H9 (cell line): ENCODE measurements at regions not wholly inside any gene's neighbourhood (a gene's known extent, or its start where the extent isn't known, plus 50 kb on each side); places are given as distances from the start of the nearest gene placed in this dataset.

Experiments used
- DNase-seq: peaks from one replicate; pipeline ENCODE4 v3.0.0-alpha.2; 2017
- H2AFZ ChIP-seq: one replicate; pipeline ENCODE4 v1.6.1; 2013; ENCODE audit warnings: mild to moderate bottlenecking, low read length, control low read depth, moderate library complexity
- H2AK5ac ChIP-seq: 2 replicates; pipeline ENCODE4 v1.6.1; 2013; ENCODE audit warnings: low read length, control low read depth, mixed read lengths; ENCODE audit not compliant: insufficient read length
- H2BK120ac ChIP-seq: one replicate; pipeline ENCODE4 v1.6.1; 2013; ENCODE audit warnings: low read depth, mild to moderate bottlenecking, low read length, control low read depth, inconsistent platforms; ENCODE audit not compliant: poor library complexity, severe bottlenecking
- H2BK12ac ChIP-seq: 2 replicates; pipeline ENCODE4 v1.6.1; 2013; ENCODE audit warnings: low read length, control low read depth, mixed read lengths, low read depth; ENCODE audit not compliant: insufficient read length
- H2BK15ac ChIP-seq: 2 replicates; pipeline ENCODE4 v1.6.1; 2013; ENCODE audit warnings: low read depth, low read length, control low read depth
- H2BK20ac ChIP-seq: one replicate; pipeline ENCODE4 v1.6.1; 2013; ENCODE audit warnings: low read depth, mild to moderate bottlenecking, low read length, control low read depth, inconsistent platforms; ENCODE audit not compliant: poor library complexity, severe bottlenecking
- H2BK5ac ChIP-seq: 2 replicates; pipeline ENCODE4 v1.6.1; 2013; ENCODE audit warnings: low read length, control low read depth, mixed read lengths; ENCODE audit not compliant: insufficient read length
- H3K14ac ChIP-seq: 2 replicates; pipeline ENCODE4 v1.6.1; 2013; ENCODE audit warnings: low read length, control low read depth; ENCODE audit not compliant: insufficient read depth
- H3K18ac ChIP-seq: 2 replicates; pipeline ENCODE4 v1.6.1; 2013; ENCODE audit warnings: low read depth, mild to moderate bottlenecking, mixed read lengths, low read length, control low read depth; ENCODE audit not compliant: insufficient read length
- H3K23ac ChIP-seq: 2 replicates; pipeline ENCODE4 v1.6.1; 2013; ENCODE audit warnings: low read length, control low read depth, mixed read lengths, low read depth; ENCODE audit not compliant: insufficient read length
- H3K23me2 ChIP-seq: 2 replicates; pipeline ENCODE4 v1.6.1; 2013; ENCODE audit warnings: low read depth, mild to moderate bottlenecking, mixed read lengths, low read length, control low read depth; ENCODE audit not compliant: insufficient read length, poor library complexity, severe bottlenecking
- H3K27ac ChIP-seq: 2 replicates; pipeline ENCODE4 v1.5.1; 2013; ENCODE audit warnings: low read length, control low read depth, mixed read lengths, low read depth; ENCODE audit not compliant: insufficient read length
- H3K27me3 ChIP-seq: 2 replicates; pipeline ENCODE4 v1.6.1; 2013; ENCODE audit warnings: low read length, control low read depth, inconsistent platforms; ENCODE audit not compliant: insufficient read depth
- H3K4ac ChIP-seq: 2 replicates; pipeline ENCODE4 v1.6.1; 2013; ENCODE audit warnings: low read depth, mild to moderate bottlenecking, control low read depth, inconsistent platforms, low read length, moderate library complexity
- H3K4me1 ChIP-seq: 2 replicates; pipeline ENCODE4 v1.6.1; 2013; ENCODE audit warnings: low read length, control low read depth, inconsistent platforms; ENCODE audit not compliant: insufficient read depth
- H3K4me2 ChIP-seq: 2 replicates; pipeline ENCODE4 v1.6.1; 2013; ENCODE audit warnings: low read length, control low read depth, mixed read lengths; ENCODE audit not compliant: insufficient read length, insufficient read depth
- H3K56ac ChIP-seq: 2 replicates; pipeline ENCODE4 v1.6.1; 2013; ENCODE audit warnings: low read depth, mild to moderate bottlenecking, mixed read lengths, low read length, control low read depth; ENCODE audit not compliant: insufficient read length
- H3K79me1 ChIP-seq: 2 replicates; pipeline ENCODE4 v1.6.1; 2013; ENCODE audit warnings: low read depth, mild to moderate bottlenecking, moderate library complexity, low read length, control low read depth, inconsistent platforms; ENCODE audit not compliant: insufficient read depth, poor library complexity, severe bottlenecking
- H3K79me2 ChIP-seq: 2 replicates; pipeline ENCODE4 v1.6.1; 2013; ENCODE audit warnings: low read length, control low read depth, inconsistent platforms; ENCODE audit not compliant: insufficient read depth
- H3K9ac ChIP-seq: 2 replicates; pipeline ENCODE4 v1.6.1; 2013; ENCODE audit warnings: low read length, control low read depth, mixed read lengths; ENCODE audit not compliant: insufficient read length; ENCODE audit errors: extremely low read depth
- H3K9me3 ChIP-seq: one replicate; pipeline ENCODE4 v1.6.1; 2013; ENCODE audit warnings: low read depth, low read length, inconsistent platforms; ENCODE audit not compliant: control insufficient read depth
- H3T11ph ChIP-seq: one replicate; pipeline ENCODE4 v1.6.1; 2013; ENCODE audit warnings: mild to moderate bottlenecking, low read length, control low read depth, inconsistent platforms
- H4K20me1 ChIP-seq: one replicate; pipeline ENCODE4 v1.6.1; 2013; ENCODE audit not compliant: control insufficient read depth, insufficient read length, insufficient read depth
- H4K5ac ChIP-seq: 2 replicates; pipeline ENCODE4 v1.6.1; 2013; ENCODE audit warnings: low read depth, mild to moderate bottlenecking, mixed read lengths, low read length, control low read depth; ENCODE audit not compliant: insufficient read length
- H4K8ac ChIP-seq: replicated peaks from 2 replicates; pipeline ENCODE4 v1.6.1; 2013; ENCODE audit warnings: low read length, control low read depth, mixed read lengths, low read depth; ENCODE audit not compliant: insufficient read length
- H4K91ac ChIP-seq: 2 replicates; pipeline ENCODE4 v1.6.1; 2013; ENCODE audit warnings: low read depth, mild to moderate bottlenecking, moderate library complexity, mixed read lengths, low read length, control low read depth; ENCODE audit not compliant: insufficient read length
- H3K27ac Mint-ChIP-seq, 3 experiments: 2 replicates in 2 of 3; 3 replicates in 1 of 3; pipeline ENCODE4 v1.8.0; 2020 to 2021; ENCODE audit warnings: mixed read lengths in 3 of 3, mild to moderate bottlenecking in 1 of 3, moderate library complexity in 1 of 3
- H3K27me3 Mint-ChIP-seq: 2 replicates; pipeline ENCODE4 v1.8.0; 2021; ENCODE audit warnings: low read depth, mild to moderate bottlenecking, moderate library complexity, mixed read lengths
- H3K36me3 Mint-ChIP-seq, 3 experiments: 2 replicates in 2 of 3; 3 replicates in 1 of 3; pipeline ENCODE4 v1.8.0; 2020 to 2021; ENCODE audit warnings: low read depth in 3 of 3, mixed read lengths in 3 of 3; ENCODE audit not compliant: insufficient read depth in 1 of 3
- H3K4me1 Mint-ChIP-seq, 2 experiments: 2 replicates each; pipeline ENCODE4 v1.8.0; 2020; ENCODE audit warnings: mixed read lengths in 2 of 2
- H3K4me3 Mint-ChIP-seq, 2 experiments: 2 replicates in 1 of 2; 3 replicates in 1 of 2; pipeline ENCODE4 v1.8.0; 2020 to 2021; ENCODE audit warnings: mild to moderate bottlenecking in 2 of 2, mixed read lengths in 2 of 2, moderate library complexity in 1 of 2
- H3K9me3 Mint-ChIP-seq, 2 experiments: 2 replicates in 1 of 2; 3 replicates in 1 of 2; pipeline ENCODE4 v1.8.0; 2020; ENCODE audit warnings: mild to moderate bottlenecking in 2 of 2, mixed read lengths in 2 of 2, moderate library complexity in 1 of 2
- WGBS: extraction: QIAGEN DNeasy Blood & Tissue Kit; methylation state at CpG from one replicate; pipeline ENCODE4 v1.1.7; 2013; ENCODE audit warnings: missing lambda C conversion rate, low lambda C conversion rate, mixed read lengths; ENCODE audit not compliant: insufficient read length; ENCODE audit errors: extremely low coverage; 5-methylcytosine and 5-hydroxymethylcytosine counted together
- TF ChIP-seq, protein P1 (sequence below): fragments of 200-600 bp; sonication (generic); conservative IDR thresholded peaks from 3 replicates; pipeline ENCODE4 v1.8.0; 2021; ENCODE audit warnings: antibody characterized with exemption, mild to moderate bottlenecking

GRCh38 chr15:39513936-39514335 lies 66.9 kb upstream of the THBS1 start:
- no peak overlapping the region for H3K27ac Mint-ChIP-seq
- H3K27me3 Mint-ChIP-seq = peaks cover 4% of the 10 kb centered on the region; the same call in 1 of the 2 replicates
- no CpG with 5 or more reads among the region's 3 CpGs for WGBS
- H3K36me3 Mint-ChIP-seq = peaks cover 0 to 2% (median 0%) of the 10 kb centered on the region in 3 experiments; a peak in 2 of 7 replicates
- Histone ChIP-seq H4K20me1 (no peaks in the 10 kb centered on the region), H4K91ac (no peak overlapping the region), H3K9ac (no peak overlapping the region), H4K8ac (no peak overlapping the region), H3K27me3 (no peaks in the 10 kb centered on the region), H2BK5ac (no peak overlapping the region), H2BK20ac (no peak overlapping the region), H2AK5ac (no peak overlapping the region), H3K4ac (no peak overlapping the region), H3K27ac (no peak overlapping the region), H4K5ac (no peak overlapping the region), H3K23me2 (no peaks in the 10 kb centered on the region), H2BK120ac (no peak overlapping the region), H3K14ac (no peak overlapping the region), H3K79me1 (no peaks in the 10 kb centered on the region), H3K18ac (no peak overlapping the region), H3T11ph (no peak overlapping the region), H3K4me2 (no peak overlapping the region), H3K4me1 (no peaks in the 10 kb centered on the region), H3K56ac (no peak overlapping the region), H3K9me3 (no peaks in the 10 kb centered on the region), H2AFZ (no peak overlapping the region), H2BK15ac (no peak overlapping the region), H2BK12ac (no peak overlapping the region), H3K23ac (no peak overlapping the region), H3K79me2 (no peaks in the 10 kb centered on the region)
- DNase-seq = no peak
- peaks cover 3% of the 10 kb centered on the region in 2 experiments; a peak in 2 of 4 replicates for H3K4me1 Mint-ChIP-seq
- TF ChIP-seq, protein P1, sequence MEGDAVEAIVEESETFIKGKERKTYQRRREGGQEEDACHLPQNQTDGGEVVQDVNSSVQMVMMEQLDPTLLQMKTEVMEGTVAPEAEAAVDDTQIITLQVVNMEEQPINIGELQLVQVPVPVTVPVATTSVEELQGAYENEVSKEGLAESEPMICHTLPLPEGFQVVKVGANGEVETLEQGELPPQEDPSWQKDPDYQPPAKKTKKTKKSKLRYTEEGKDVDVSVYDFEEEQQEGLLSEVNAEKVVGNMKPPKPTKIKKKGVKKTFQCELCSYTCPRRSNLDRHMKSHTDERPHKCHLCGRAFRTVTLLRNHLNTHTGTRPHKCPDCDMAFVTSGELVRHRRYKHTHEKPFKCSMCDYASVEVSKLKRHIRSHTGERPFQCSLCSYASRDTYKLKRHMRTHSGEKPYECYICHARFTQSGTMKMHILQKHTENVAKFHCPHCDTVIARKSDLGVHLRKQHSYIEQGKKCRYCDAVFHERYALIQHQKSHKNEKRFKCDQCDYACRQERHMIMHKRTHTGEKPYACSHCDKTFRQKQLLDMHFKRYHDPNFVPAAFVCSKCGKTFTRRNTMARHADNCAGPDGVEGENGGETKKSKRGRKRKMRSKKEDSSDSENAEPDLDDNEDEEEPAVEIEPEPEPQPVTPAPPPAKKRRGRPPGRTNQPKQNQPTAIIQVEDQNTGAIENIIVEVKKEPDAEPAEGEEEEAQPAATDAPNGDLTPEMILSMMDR = no peak
- H3K4me3 Mint-ChIP-seq = no peak overlapping the region
- H3K9me3 Mint-ChIP-seq = peaks cover 3 to 6% of the 10 kb centered on the region in 2 experiments; a peak in 4 of 5 replicates
